ENCODE measurements at regions not wholly inside any gene's neighbourhood (a gene's known extent, or its start where the extent isn't known, plus 50 kb on each side); places are given as distances from the start of the nearest gene placed in this dataset.
A peak's percentile ranks its signal among the peaks of the same experiment; 100 is the strongest.

DNA sequence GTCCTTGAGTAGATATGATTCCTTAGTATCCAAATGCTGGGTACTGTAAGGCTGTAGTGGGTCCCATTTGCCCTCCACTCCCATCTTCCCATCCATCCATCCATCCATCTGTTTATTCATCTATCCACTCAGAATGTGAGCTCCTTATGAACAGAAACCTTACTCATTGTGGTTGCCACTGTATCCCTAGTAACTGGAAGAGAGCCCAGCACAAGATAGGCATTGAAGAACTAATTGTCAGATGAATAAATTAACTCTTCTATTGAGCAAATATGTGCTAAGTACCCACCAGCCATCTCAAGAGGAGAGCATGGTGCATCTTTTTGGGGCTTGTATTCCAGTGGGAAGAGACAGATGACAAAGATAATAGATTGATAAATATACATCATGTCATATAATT, 86.4 kb upstream of the SEZ6L start:
- Histone ChIP-seq H3K4me3 (ENCODE audit: low read depth in 1 of 3, low read length in 3 of 3) (no peak overlapping the region), H3K4me1 (ENCODE audit: control insufficient read depth in 4 of 4, insufficient read depth in 4 of 4, low read length in 3 of 4) (no peaks in the 10 kb centered on the region), H3K27ac (ENCODE audit: low read depth in 1 of 2, low read length in 2 of 2) (no peak overlapping the region), H3K9ac (ENCODE audit: low read depth in 1 of 2, low read length in 2 of 2) (no peak overlapping the region), H3K27me3 (ENCODE audit: control insufficient read depth in 4 of 4, insufficient read depth in 4 of 4, low read length in 3 of 4) (no peaks in the 10 kb centered on the region), H3K36me3 (ENCODE audit: control insufficient read depth in 4 of 4, insufficient read depth in 3 of 4, low read depth in 1 of 4, low read length in 3 of 4) (no peaks in the 10 kb centered on the region), H3K9me3 (ENCODE audit: control insufficient read depth in 4 of 4, low read length in 3 of 4) (peaks cover 0 to 3% (median under 1%) of the 10 kb centered on the region in 4 donors)
- DNase-seq (ENCODE audit: low spot score), result no peak
- TF ChIP-seq YY1 (IDR thresholded peaks at IDR 0.05) (no peak), HNF4G (IDR thresholded peaks at IDR 0.05) (no peak)
- TF ChIP-seq, protein P1, sequence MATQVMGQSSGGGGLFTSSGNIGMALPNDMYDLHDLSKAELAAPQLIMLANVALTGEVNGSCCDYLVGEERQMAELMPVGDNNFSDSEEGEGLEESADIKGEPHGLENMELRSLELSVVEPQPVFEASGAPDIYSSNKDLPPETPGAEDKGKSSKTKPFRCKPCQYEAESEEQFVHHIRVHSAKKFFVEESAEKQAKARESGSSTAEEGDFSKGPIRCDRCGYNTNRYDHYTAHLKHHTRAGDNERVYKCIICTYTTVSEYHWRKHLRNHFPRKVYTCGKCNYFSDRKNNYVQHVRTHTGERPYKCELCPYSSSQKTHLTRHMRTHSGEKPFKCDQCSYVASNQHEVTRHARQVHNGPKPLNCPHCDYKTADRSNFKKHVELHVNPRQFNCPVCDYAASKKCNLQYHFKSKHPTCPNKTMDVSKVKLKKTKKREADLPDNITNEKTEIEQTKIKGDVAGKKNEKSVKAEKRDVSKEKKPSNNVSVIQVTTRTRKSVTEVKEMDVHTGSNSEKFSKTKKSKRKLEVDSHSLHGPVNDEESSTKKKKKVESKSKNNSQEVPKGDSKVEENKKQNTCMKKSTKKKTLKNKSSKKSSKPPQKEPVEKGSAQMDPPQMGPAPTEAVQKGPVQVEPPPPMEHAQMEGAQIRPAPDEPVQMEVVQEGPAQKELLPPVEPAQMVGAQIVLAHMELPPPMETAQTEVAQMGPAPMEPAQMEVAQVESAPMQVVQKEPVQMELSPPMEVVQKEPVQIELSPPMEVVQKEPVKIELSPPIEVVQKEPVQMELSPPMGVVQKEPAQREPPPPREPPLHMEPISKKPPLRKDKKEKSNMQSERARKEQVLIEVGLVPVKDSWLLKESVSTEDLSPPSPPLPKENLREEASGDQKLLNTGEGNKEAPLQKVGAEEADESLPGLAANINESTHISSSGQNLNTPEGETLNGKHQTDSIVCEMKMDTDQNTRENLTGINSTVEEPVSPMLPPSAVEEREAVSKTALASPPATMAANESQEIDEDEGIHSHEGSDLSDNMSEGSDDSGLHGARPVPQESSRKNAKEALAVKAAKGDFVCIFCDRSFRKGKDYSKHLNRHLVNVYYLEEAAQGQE (IDR thresholded peaks at IDR 0.05), result no peak

- no peak for DNase-seq (ENCODE audit: low spot score)
Observed at GRCh38 chr22:26086359-26086758, 82.9 kb upstream of the SEZ6L start.

GRCh38 chr22:26087816-26088215, 81.4 kb upstream of the SEZ6L start:
- Histone ChIP-seq H3K9me3 (ENCODE audit: control insufficient read depth in 4 of 4, low read length in 3 of 4) (no peaks in the 10 kb centered on the region), H3K4me1 (ENCODE audit: control insufficient read depth in 4 of 4, insufficient read depth in 4 of 4, low read length in 3 of 4) (no peaks in the 10 kb centered on the region), H3K27me3 (ENCODE audit: control insufficient read depth in 4 of 4, insufficient read depth in 4 of 4, low read length in 3 of 4) (peaks cover 0 to 3% (median 0%) of the 10 kb centered on the region in 4 donors), H3K27ac (ENCODE audit: low read depth in 1 of 2, low read length in 2 of 2) (no peak overlapping the region), H3K4me3 (ENCODE audit: low read depth in 1 of 3, low read length in 3 of 3) (no peak overlapping the region), H3K9ac (ENCODE audit: low read depth in 1 of 2, low read length in 2 of 2) (no peak overlapping the region), H3K36me3 (ENCODE audit: control insufficient read depth in 4 of 4, insufficient read depth in 3 of 4, low read depth in 1 of 4, low read length in 3 of 4) (no peaks in the 10 kb centered on the region)
- no peak for DNase-seq (ENCODE audit: low spot score)
- WGBS, result 82% methylated on average over 8 of the region's 8 CpGs
- no peak for TF ChIP-seq ATF3 (IDR thresholded peaks at IDR 0.05)
- TF ChIP-seq, protein P2, sequence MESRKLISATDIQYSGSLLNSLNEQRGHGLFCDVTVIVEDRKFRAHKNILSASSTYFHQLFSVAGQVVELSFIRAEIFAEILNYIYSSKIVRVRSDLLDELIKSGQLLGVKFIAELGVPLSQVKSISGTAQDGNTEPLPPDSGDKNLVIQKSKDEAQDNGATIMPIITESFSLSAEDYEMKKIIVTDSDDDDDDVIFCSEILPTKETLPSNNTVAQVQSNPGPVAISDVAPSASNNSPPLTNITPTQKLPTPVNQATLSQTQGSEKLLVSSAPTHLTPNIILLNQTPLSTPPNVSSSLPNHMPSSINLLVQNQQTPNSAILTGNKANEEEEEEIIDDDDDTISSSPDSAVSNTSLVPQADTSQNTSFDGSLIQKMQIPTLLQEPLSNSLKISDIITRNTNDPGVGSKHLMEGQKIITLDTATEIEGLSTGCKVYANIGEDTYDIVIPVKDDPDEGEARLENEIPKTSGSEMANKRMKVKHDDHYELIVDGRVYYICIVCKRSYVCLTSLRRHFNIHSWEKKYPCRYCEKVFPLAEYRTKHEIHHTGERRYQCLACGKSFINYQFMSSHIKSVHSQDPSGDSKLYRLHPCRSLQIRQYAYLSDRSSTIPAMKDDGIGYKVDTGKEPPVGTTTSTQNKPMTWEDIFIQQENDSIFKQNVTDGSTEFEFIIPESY (IDR thresholded peaks at IDR 0.05), result no peak
- no peak for TF ChIP-seq HNF4A (conservative IDR thresholded peaks at IDR 0.05)
- no peak for TF ChIP-seq TAF1 (conservative IDR thresholded peaks at IDR 0.05)
- TF ChIP-seq RXRA (IDR thresholded peaks at IDR 0.05), result no peak

More at GRCh38 chr22:26086359-26086758, 82.9 kb upstream of the SEZ6L start:
- Histone ChIP-seq H3K27ac (ENCODE audit: low read depth in 1 of 2, low read length in 2 of 2) (no peak overlapping the region), H3K4me1 (ENCODE audit: control insufficient read depth in 4 of 4, insufficient read depth in 4 of 4, low read length in 3 of 4) (no peaks in the 10 kb centered on the region), H3K9ac (ENCODE audit: low read depth in 1 of 2, low read length in 2 of 2) (no peak overlapping the region), H3K4me3 (ENCODE audit: low read depth in 1 of 3, low read length in 3 of 3) (no peak overlapping the region), H3K9me3 (ENCODE audit: control insufficient read depth in 4 of 4, low read length in 3 of 4) (no peaks in the 10 kb centered on the region), H3K27me3 (ENCODE audit: control insufficient read depth in 4 of 4, insufficient read depth in 4 of 4, low read length in 3 of 4) (peaks cover 0 to 3% (median 0%) of the 10 kb centered on the region in 4 donors), H3K36me3 (ENCODE audit: control insufficient read depth in 4 of 4, insufficient read depth in 3 of 4, low read depth in 1 of 4, low read length in 3 of 4) (no peaks in the 10 kb centered on the region)
- TF ChIP-seq JUND (IDR thresholded peaks at IDR 0.05) (no peak), NR2F2 (IDR thresholded peaks at IDR 0.05) (no peak), SP1 (IDR thresholded peaks at IDR 0.05) (no peak), RAD21 (IDR thresholded peaks at IDR 0.05) (peak in 1 of 2 donors; percentile 28)
- WGBS, result 33% methylated on average over 1 of the region's 1 CpG

All from liver (tissue), 7 donors.